GM23338 (cell line): ENCODE measurements at regions not wholly inside any gene's neighbourhood (a gene's known extent, or its start where the extent isn't known, plus 50 kb on each side); places are given as distances from the start of the nearest gene placed in this dataset.

Experiments
- ATAC-seq: fragments of 200-7000 bp; cut with Tn5 transposase; 3 replicates; pipeline ENCODE4 v1.9.1; 2020
- DNase-seq: peaks from one replicate; pipeline ENCODE4 v3.0.0-alpha.2; 2015; ENCODE audit warnings: low spot score
- H2AFZ ChIP-seq: fragments of 200-600 bp; sonication (generic); 2 replicates; pipeline ENCODE4 v1.8.0; 2016; ENCODE audit warnings: antibody characterized with exemption, mild to moderate bottlenecking, moderate library complexity
- H3F3A ChIP-seq: fragments of 200-600 bp; sonication (generic); replicated peaks from 2 replicates; pipeline ENCODE4 v1.8.0; 2017; ENCODE audit warnings: antibody characterized with exemption, mixed run types, low read depth
- H3K27ac ChIP-seq: fragments of 200-600 bp; sonication (generic); 2 replicates; pipeline ENCODE4 v1.6.1; 2016; ENCODE audit warnings: low read depth
- H3K27me3 ChIP-seq: fragments of 200-600 bp; sonication (generic); 2 replicates; pipeline ENCODE4 v1.8.0; 2016; ENCODE audit warnings: mild to moderate bottlenecking, mixed run types, moderate library complexity; ENCODE audit not compliant: insufficient read depth
- H3K36me3 ChIP-seq: fragments of 200-600 bp; sonication (generic); 2 replicates; pipeline ENCODE4 v1.8.0; 2016; ENCODE audit warnings: mild to moderate bottlenecking; ENCODE audit not compliant: insufficient read depth
- H3K4me1 ChIP-seq: fragments of 200-600 bp; sonication (generic); 2 replicates; pipeline ENCODE4 v1.8.0; 2016; ENCODE audit warnings: mild to moderate bottlenecking, moderate library complexity; ENCODE audit not compliant: insufficient read depth
- H3K4me2 ChIP-seq: fragments of 200-600 bp; sonication (generic); 2 replicates; pipeline ENCODE4 v1.7.1; 2017; ENCODE audit warnings: mixed run types
- H3K4me3 ChIP-seq: fragments of 200-600 bp; sonication (generic); 2 replicates; pipeline ENCODE4 v1.6.1; 2016; ENCODE audit warnings: mixed run types
- H3K79me2 ChIP-seq: fragments of 200-600 bp; sonication (generic); replicated peaks from 2 replicates; pipeline ENCODE4 v1.8.0; 2017; ENCODE audit warnings: mild to moderate bottlenecking; ENCODE audit not compliant: insufficient read depth
- H3K9me2 ChIP-seq: fragments of 200-600 bp; sonication (generic); 2 replicates; pipeline ENCODE4 v1.8.0; 2017; ENCODE audit not compliant: insufficient read depth
- H4K20me1 ChIP-seq: fragments of 200-600 bp; sonication (generic); replicated peaks from 2 replicates; pipeline ENCODE4 v1.8.0; 2017; ENCODE audit warnings: mild to moderate bottlenecking; ENCODE audit not compliant: insufficient read depth
- H3K27ac Mint-ChIP-seq: 2 replicates; pipeline ENCODE4 v1.8.0; 2020; ENCODE audit warnings: inconsistent platforms, mild to moderate bottlenecking, moderate library complexity, mixed read lengths
- H3K27me3 Mint-ChIP-seq: 3 replicates; pipeline ENCODE4 v1.8.0; 2022; ENCODE audit warnings: low read depth, mild to moderate bottlenecking, moderate library complexity, mixed read lengths, inconsistent platforms; ENCODE audit not compliant: insufficient read depth, poor library complexity
- H3K36me3 Mint-ChIP-seq: 3 replicates; pipeline ENCODE4 v1.8.0; 2021; ENCODE audit warnings: low read depth, mild to moderate bottlenecking, inconsistent platforms, moderate library complexity, mixed read lengths
- H3K4me1 Mint-ChIP-seq: 3 replicates; pipeline ENCODE4 v1.8.0; 2020; ENCODE audit warnings: mild to moderate bottlenecking, inconsistent platforms, mixed read lengths
- H3K4me3 Mint-ChIP-seq: 3 replicates; pipeline ENCODE4 v1.8.0; 2021; ENCODE audit warnings: moderate library complexity, mild to moderate bottlenecking, inconsistent platforms, mixed read lengths
- H3K9me3 Mint-ChIP-seq: 3 replicates; pipeline ENCODE4 v1.8.0; 2020; ENCODE audit warnings: moderate library complexity, mild to moderate bottlenecking, inconsistent platforms, mixed read lengths
- CREB1 ChIP-seq: fragments of 250-450 bp; sonication (Bioruptor Pico); IDR thresholded peaks from 2 replicates; pipeline ENCODE4 v1.5.0; 2020; ENCODE audit warnings: low read depth, mild to moderate bottlenecking, moderate library complexity
- EZH2 ChIP-seq: fragments of 200-600 bp; sonication (generic); IDR thresholded peaks from one replicate; pipeline ENCODE4 v1.8.0; 2017; ENCODE audit warnings: antibody characterized with exemption, mild to moderate bottlenecking, low read depth; ENCODE audit not compliant: unreplicated experiment
- REST ChIP-seq: IDR thresholded peaks from one replicate; pipeline ENCODE4 v1.6.1; 2018; ENCODE audit warnings: antibody characterized with exemption; ENCODE audit not compliant: unreplicated experiment
- STAT1 ChIP-seq: IDR thresholded peaks from one replicate; pipeline ENCODE4 v1.6.1; 2016; ENCODE audit warnings: antibody characterized with exemption; ENCODE audit not compliant: unreplicated experiment
- ZNF331 ChIP-seq: fragments of 250-450 bp; sonication (Bioruptor Pico); IDR thresholded peaks from 2 replicates; pipeline ENCODE4 v1.5.0; 2020; ENCODE audit warnings: low read depth, mild to moderate bottlenecking, moderate library complexity
- ZNF462 ChIP-seq: fragments of 250-450 bp; sonication (Bioruptor Pico); IDR thresholded peaks from 2 replicates; pipeline ENCODE4 v1.5.0; 2020; ENCODE audit warnings: mild to moderate bottlenecking, moderate library complexity
- TF ChIP-seq, protein P1 (sequence below), 2 experiments: fragments of 200-600 bp in 1 of 2; sonication (generic) in 1 of 2; conservative IDR thresholded peaks; 2 replicates each; pipeline versions ENCODE4 v1.5.1 to v1.6.1; 2016 to 2017; ENCODE audit warnings: antibody characterized with exemption in 2 of 2, low read depth in 2 of 2, mild to moderate bottlenecking in 2 of 2, moderate library complexity in 1 of 2

- TF ChIP-seq ZNF462 (CRISPR knock-in tag) (no peak), STAT1 (no peak), CREB1 (no peak), ZNF331 (CRISPR knock-in tag) (no peak), EZH2 (no peak), REST (no peak)
Measured at GRCh38 chr1:214993419-214993818, 89.1 kb upstream of the KCNK2 start (continued).

DNA sequence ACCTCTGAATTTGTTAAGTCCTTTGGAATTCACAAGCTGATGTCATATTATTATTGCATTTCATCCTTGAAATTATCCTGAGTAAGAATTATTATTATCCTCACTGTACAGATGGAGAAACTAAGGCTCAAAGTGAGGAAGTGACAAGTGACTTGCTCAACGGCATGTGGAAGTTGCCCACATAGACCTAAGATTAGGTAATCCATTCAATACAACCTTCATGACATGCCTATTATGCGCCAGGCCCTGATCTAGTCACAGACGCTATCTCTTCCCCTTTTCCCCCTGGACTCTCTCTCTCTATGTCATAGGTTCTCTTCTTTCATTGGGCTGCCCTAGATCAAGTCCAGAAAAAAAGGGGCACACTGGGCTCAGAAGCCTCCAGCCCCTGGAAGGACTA, 84.9 kb upstream of the KCNK2 start:
- Histone ChIP-seq H3K27me3 (no peaks in the 10 kb centered on the region), H3F3A (no peaks in the 10 kb centered on the region), H3K36me3 (no peaks in the 10 kb centered on the region), H3K4me3 (no peak overlapping the region), H3K9me2 (0 out of 2 replicates have a peak, but pooled peaks cover 12% of the 10 kb centered on the region), H4K20me1 (no peaks in the 10 kb centered on the region), H3K79me2 (no peaks in the 10 kb centered on the region), H3K27ac (no peak overlapping the region), H2AFZ (no peak overlapping the region), H3K4me2 (no peak overlapping the region), H3K4me1 (peaks cover 7% of the 10 kb centered on the region)
- H3K4me3 Mint-ChIP-seq = no peak overlapping the region
- H3K9me3 Mint-ChIP-seq = no peaks in the 10 kb centered on the region
- no peaks in the 10 kb centered on the region for H3K36me3 Mint-ChIP-seq
- H3K27me3 Mint-ChIP-seq = no peaks in the 10 kb centered on the region
- H3K4me1 Mint-ChIP-seq = peaks cover 9% of the 10 kb centered on the region; the same call in 2 of the 3 replicates
- H3K27ac Mint-ChIP-seq = no peak overlapping the region
- no peak for ATAC-seq
- no peak for DNase-seq
- TF ChIP-seq, protein P1, sequence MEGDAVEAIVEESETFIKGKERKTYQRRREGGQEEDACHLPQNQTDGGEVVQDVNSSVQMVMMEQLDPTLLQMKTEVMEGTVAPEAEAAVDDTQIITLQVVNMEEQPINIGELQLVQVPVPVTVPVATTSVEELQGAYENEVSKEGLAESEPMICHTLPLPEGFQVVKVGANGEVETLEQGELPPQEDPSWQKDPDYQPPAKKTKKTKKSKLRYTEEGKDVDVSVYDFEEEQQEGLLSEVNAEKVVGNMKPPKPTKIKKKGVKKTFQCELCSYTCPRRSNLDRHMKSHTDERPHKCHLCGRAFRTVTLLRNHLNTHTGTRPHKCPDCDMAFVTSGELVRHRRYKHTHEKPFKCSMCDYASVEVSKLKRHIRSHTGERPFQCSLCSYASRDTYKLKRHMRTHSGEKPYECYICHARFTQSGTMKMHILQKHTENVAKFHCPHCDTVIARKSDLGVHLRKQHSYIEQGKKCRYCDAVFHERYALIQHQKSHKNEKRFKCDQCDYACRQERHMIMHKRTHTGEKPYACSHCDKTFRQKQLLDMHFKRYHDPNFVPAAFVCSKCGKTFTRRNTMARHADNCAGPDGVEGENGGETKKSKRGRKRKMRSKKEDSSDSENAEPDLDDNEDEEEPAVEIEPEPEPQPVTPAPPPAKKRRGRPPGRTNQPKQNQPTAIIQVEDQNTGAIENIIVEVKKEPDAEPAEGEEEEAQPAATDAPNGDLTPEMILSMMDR (conservative IDR thresholded peaks at IDR 0.05; ENCODE audit: low read depth in 2 of 2) = no peak
- TF ChIP-seq CREB1 (no peak), STAT1 (no peak)
